ENCODE measurements at regions not wholly inside any gene's neighbourhood (a gene's known extent, or its start where the extent isn't known, plus 50 kb on each side); places are given as distances from the start of the nearest gene placed in this dataset.

DNA sequence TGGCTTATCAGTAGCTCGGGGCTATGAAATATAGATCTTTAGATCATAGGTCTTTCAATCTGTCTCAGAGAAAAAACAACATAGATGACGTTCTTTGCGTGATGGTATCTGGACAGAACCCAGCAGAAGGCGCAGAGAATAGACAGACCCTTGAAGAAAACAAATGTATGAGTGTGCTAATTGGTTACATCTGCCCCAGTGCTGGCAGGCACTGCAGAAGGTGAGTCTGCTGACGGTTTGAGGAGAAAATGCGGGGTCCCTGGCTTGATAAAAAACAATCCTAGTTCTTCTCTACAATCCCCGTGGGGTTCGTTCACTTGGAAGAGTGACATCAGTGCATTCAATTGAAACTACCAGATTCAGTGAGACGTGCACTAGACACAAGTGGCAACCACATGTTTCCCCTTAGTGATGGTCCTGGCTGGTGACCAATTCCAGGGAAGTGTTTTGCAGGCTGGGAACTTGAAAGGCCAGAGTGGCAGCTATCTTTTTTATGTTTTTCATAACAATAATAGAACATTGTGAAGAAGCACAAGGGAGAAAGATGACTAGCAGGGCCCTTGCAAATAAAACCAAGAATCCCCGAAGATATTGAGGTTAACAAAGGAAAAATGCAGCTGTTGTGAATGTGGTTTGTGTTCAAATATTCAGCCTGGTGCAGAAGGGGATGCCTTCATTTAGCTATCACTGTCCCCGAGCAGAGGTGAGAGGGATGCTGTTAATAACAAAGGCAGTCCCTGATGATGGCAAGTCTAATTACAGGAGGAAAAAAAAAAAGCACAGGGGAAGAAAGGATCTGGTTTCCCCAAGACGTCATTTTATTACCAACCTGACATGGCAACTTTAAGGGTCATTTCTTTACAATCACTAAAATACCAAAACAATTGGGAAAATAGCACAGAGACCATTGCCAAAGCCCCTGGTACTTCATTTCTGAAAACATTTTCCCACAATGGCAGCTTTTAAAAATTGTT, 337.6 kb upstream of the FIGN start:
- no peaks in the 10 kb centered on the region for H3K27me3 ChIP-seq (ENCODE audit: control insufficient read depth, insufficient read depth, low read length)
- no peak for FAIRE-seq
- no peak overlapping the region for H3K4me3 ChIP-seq (ENCODE audit: low read depth, low read length)
- no peak for DNase-seq (ENCODE audit: low read depth)
- H3K36me3 ChIP-seq (ENCODE audit: control insufficient read depth, insufficient read depth, low read length): no peaks in the 10 kb centered on the region
- TF ChIP-seq CTCF (IDR thresholded peaks at IDR 0.05; ENCODE audit: insufficient read depth, low read length, severe bottlenecking): no peak

GRCh38 chr2:164069540-164069939, 333.7 kb upstream of the FIGN start:
- FAIRE-seq (no peak), DNase-seq (ENCODE audit: low read depth) (no peak)
- no peaks in the 10 kb centered on the region for H3K27me3 ChIP-seq (ENCODE audit: control insufficient read depth, insufficient read depth, low read length)
- H3K36me3 ChIP-seq (ENCODE audit: control insufficient read depth, insufficient read depth, low read length): no peaks in the 10 kb centered on the region
- no peak overlapping the region for H3K4me3 ChIP-seq (ENCODE audit: low read depth, low read length)
- TF ChIP-seq CTCF (IDR thresholded peaks at IDR 0.05; ENCODE audit: insufficient read depth, low read length, severe bottlenecking): no peak

- TF ChIP-seq CTCF (IDR thresholded peaks at IDR 0.05; ENCODE audit: insufficient read depth, low read length, severe bottlenecking): no peak
- DNase-seq (ENCODE audit: low read depth) (no peak), FAIRE-seq (no peak)
- Histone ChIP-seq H3K4me3 (ENCODE audit: low read depth, low read length) (no peak overlapping the region), H3K27me3 (ENCODE audit: control insufficient read depth, insufficient read depth, low read length) (no peaks in the 10 kb centered on the region), H3K36me3 (ENCODE audit: control insufficient read depth, insufficient read depth, low read length) (no peaks in the 10 kb centered on the region)
Measured at GRCh38 chr2:164068063-164068462, 332.3 kb upstream of the FIGN start.

GRCh38 chr2:164066095-164066494, 330.3 kb upstream of the FIGN start:
- TF ChIP-seq CTCF (IDR thresholded peaks at IDR 0.05; ENCODE audit: insufficient read depth, low read length, severe bottlenecking): no peak
- Histone ChIP-seq H3K36me3 (ENCODE audit: control insufficient read depth, insufficient read depth, low read length) (no peaks in the 10 kb centered on the region), H3K4me3 (ENCODE audit: low read depth, low read length) (no peak overlapping the region), H3K27me3 (ENCODE audit: control insufficient read depth, insufficient read depth, low read length) (no peaks in the 10 kb centered on the region)
- DNase-seq (ENCODE audit: low read depth) (no peak), FAIRE-seq (no peak)

GRCh38 chr2:164065038-164065437, 329.2 kb upstream of the FIGN start:
- DNase-seq (ENCODE audit: low read depth) (no peak), FAIRE-seq (no peak)
- Histone ChIP-seq H3K4me3 (ENCODE audit: low read depth, low read length) (no peak overlapping the region), H3K27me3 (ENCODE audit: control insufficient read depth, insufficient read depth, low read length) (no peaks in the 10 kb centered on the region), H3K36me3 (ENCODE audit: control insufficient read depth, insufficient read depth, low read length) (no peaks in the 10 kb centered on the region)
- TF ChIP-seq CTCF (IDR thresholded peaks at IDR 0.05; ENCODE audit: insufficient read depth, low read length, severe bottlenecking): no peak

Data from bronchial epithelial cell (primary cell).